CD4-positive, alpha-beta T cell treated with Interleukin-1 beta for 1 hour (primary cell): ENCODE measurements at regions not wholly inside any gene's neighbourhood (a gene's known extent, or its start where the extent isn't known, plus 50 kb on each side); places are given as distances from the start of the nearest gene placed in this dataset.

Experiments
- DNase-seq, 2 donors: peaks; one replicate each; pipeline ENCODE4 v3.0.0-alpha.2; 2020 to 2022

- no peak for DNase-seq
These were observed 92.2 kb downstream of the TEX51 start for GRCh38 chr2:126990605-126991532.

- DNase-seq, result no peak
These were observed 95.7 kb downstream of the TEX51 start for GRCh38 chr2:126994340-126994777.

- DNase-seq, result no peak
These were observed 97.1 kb downstream of the TEX51 start for GRCh38 chr2:126995621-126996377.

GRCh38 chr2:126996378-126996699 is 97.6 kb downstream of the TEX51 start:
- DNase-seq, result no peak
